KOPT-K1 (cell line): ENCODE measurements at regions not wholly inside any gene's neighbourhood (a gene's known extent, or its start where the extent isn't known, plus 50 kb on each side); places are given as distances from the start of the nearest gene placed in this dataset.

Experiments used
- H3K27ac ChIP-seq: fragments of 200-600 bp; sonication (generic); 2 replicates; pipeline ENCODE4 v1.5.1; 2016; ENCODE audit warnings: antibody characterized with exemption, mild to moderate bottlenecking, low read depth, low read length; ENCODE audit not compliant: poor library complexity, severe bottlenecking
- H3K36me3 ChIP-seq: fragments of 200-600 bp; sonication (generic); 2 replicates; pipeline ENCODE4 v1.5.1; 2017; ENCODE audit warnings: antibody characterized with exemption, mild to moderate bottlenecking, low read length, moderate library complexity; ENCODE audit not compliant: insufficient read depth
- H3K9me3 ChIP-seq: fragments of 200-600 bp; sonication (generic); 2 replicates; pipeline ENCODE4 v1.5.1; 2017; ENCODE audit warnings: antibody characterized with exemption, low read length, mild to moderate bottlenecking; ENCODE audit not compliant: insufficient read depth, poor library complexity, severe bottlenecking

DNA sequence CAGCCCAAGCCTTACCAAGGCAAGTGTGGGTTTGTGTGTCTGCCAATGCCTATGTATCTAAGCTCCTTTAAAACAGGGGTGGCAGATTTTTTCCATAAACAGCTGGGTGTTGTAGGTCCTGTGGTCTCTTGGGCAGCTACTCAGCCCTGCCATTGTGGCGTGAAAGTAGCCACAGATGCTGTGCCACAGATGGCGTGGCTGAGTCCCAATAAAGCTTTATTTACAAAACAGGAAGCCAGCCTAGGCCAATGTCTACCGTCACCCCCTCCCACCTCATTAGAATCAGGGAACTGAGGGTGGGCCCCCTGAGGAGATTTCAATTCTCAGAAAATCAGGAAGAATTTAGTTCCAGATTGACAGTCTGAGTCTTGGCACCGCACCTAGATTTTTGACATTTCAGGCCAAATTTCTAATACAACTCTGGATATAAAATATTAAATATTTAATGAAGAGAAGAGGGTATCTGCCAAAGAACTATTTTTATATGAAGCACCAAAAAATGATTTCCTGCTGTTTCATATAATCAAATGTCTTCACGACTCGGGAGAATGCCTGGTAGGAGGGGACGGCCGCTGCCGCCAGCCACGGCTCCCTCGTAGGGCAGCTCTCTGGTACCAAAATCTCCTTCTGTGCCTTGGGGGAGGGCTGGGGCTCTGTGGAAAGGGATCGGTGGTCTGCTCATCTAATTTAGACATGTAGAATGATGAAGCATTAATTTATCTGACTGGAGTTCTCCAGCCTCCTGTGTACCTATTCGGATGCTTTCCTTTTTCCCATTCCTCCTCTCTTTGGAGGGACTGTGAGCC lies 420.9 kb downstream of the IRX2 start:
- H3K36me3 ChIP-seq = no peaks in the 10 kb centered on the region
- no peak overlapping the region for H3K27ac ChIP-seq
- H3K9me3 ChIP-seq = peaks cover 4% of the 10 kb centered on the region

DNA sequence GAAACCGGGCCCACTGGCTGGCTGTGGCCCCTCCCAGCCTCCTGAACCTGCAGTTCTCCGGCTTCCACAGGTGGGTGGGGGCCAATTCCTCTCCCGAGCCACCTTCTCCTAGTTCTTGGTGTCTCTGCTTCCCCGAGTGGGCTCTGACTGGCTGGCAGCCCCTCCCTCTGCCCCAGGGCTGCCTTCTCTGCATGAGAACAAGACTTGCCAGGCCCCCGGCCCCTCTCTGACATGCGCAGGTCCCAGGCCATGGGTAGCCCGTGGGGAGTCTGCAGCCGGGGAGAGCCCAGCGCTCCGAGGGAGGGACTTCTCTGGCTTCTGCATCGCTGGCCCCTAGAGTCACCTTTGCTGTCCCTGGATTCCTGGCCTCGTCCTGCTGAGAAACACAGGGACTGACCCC lies 421.7 kb downstream of the IRX2 start:
- no peak overlapping the region for H3K27ac ChIP-seq
- peaks cover 4% of the 10 kb centered on the region for H3K9me3 ChIP-seq
- H3K36me3 ChIP-seq = no peaks in the 10 kb centered on the region

DNA sequence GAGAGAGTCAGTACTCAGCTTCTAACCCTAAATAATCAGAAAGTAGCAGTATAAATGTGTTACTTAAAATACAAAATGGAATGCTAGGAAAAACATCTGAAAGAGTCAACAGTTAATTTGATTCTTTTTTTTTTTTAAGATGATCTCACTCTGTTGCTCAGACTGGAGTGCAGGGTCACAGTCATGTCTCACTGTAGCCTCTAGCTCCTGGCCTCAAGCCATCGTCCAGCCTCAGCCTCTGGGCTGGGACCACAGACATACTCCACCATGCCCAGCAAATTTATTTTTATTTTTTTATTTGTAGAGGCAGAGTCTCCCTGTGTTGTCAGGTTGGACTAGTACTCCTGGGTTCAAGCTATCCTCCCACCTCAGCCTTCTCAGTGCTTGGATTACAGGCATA lies 424.9 kb downstream of the IRX2 start:
- H3K9me3 ChIP-seq = no peaks in the 10 kb centered on the region
- no peak overlapping the region for H3K27ac ChIP-seq
- no peaks in the 10 kb centered on the region for H3K36me3 ChIP-seq

DNA sequence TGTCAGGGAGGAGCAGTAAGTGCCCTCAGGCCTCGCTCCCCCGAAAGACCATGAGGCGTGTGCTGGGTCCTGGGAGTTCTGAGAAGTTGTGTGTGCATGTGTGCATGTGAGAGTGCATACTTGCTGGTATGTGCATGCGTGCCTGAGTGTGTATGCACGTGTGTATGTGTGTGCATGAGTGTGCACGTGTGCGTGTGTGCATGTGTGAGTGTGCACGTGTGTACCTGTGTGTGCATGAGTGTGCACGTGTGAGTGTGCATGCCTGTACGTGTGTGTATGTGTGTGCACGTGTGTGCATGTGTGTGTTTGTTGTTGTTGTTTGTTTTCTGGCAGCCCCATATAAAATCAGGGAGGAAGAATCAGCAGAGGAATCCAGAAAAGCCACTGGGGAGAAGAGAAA lies 426.7 kb downstream of the IRX2 start:
- Histone ChIP-seq H3K27ac (no peak overlapping the region), H3K36me3 (no peaks in the 10 kb centered on the region), H3K9me3 (no peaks in the 10 kb centered on the region)

DNA sequence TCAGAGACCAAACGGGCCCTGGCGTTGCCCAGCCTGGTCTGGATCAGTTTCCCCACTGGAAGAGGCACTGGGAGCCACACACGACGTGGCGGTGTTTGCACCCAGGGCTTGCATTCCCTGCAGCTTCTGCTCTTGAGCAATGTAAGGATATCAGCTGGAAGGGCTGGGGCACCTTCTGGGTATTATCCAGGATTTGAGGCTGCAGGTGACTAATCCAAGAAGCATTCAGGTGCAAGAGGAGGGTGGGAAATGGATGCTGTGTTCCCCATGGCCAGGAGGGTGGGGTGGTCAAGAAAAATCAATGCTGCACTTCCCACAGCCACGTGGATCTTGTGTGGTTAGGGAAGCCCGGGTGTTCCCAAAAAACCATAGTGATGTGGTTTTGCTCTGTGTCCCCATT lies 430.9 kb downstream of the IRX2 start:
- no peaks in the 10 kb centered on the region for H3K36me3 ChIP-seq
- H3K9me3 ChIP-seq = peaks cover 2% of the 10 kb centered on the region
- no peak overlapping the region for H3K27ac ChIP-seq

DNA sequence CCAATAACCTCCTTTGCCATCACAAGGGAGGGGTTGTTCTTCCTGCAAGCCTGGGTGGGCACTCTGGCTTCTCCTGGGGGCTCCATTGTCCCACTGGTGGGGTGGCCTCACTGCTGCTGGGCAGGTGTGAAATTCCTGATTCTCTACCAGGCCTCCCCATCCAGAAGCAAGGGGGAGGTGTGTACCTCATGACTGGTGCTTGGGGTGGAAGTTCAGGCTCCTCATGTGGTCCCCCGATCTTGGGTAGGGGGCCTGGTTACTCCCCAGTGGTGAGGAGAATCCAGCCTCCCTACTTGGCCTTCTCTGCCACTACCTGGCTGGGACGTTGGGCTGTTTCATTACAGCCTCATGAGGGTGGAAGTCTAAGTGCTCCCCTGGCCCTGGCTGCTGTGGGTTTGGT lies 433.9 kb downstream of the IRX2 start:
- Histone ChIP-seq H3K27ac (no peak overlapping the region), H3K36me3 (no peaks in the 10 kb centered on the region), H3K9me3 (peaks cover 4% of the 10 kb centered on the region)

DNA sequence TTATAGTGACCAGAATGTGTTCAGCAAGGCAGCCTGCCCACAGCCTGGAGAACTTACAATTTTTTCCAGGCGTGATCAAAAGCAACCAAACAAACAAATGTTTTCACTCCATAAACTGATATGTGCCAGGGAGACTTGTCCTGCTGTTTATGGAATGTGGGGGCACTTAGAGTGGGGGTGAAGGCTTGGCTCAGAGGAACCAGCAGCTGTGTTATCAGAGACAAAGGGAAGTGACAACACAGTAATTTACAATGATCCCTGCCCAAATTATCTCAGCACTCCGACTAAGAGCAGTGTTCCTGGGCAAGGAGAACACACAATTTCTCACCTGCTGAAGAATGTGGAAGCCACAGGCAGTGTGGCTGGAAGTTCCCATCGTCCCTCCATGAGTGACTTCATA lies 429.1 kb upstream of the IRX4 start:
- Histone ChIP-seq H3K27ac (no peak overlapping the region), H3K36me3 (no peaks in the 10 kb centered on the region), H3K9me3 (peaks cover 4% of the 10 kb centered on the region)

DNA sequence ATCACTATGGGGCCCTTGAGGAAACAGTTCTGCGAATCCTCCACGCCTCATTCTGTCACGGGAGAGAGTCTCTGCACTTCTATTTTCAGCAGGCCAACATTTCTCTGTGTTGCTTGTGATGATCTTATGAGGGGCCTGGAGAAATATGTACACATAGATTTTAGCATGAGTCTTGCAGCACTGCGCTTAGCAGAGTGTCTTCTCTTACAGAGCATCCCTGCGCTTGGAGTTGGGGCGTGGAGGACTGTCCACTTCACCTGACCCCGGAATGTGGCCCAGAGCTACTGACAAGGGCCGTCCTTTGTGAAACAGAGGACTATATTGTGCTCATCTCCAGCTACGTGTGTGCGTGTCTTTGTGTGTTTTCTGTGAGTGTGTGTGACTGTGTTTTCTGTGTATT lies 428.2 kb upstream of the IRX4 start:
- no peaks in the 10 kb centered on the region for H3K36me3 ChIP-seq
- H3K9me3 ChIP-seq = peaks cover 4% of the 10 kb centered on the region
- H3K27ac ChIP-seq = no peak overlapping the region

DNA sequence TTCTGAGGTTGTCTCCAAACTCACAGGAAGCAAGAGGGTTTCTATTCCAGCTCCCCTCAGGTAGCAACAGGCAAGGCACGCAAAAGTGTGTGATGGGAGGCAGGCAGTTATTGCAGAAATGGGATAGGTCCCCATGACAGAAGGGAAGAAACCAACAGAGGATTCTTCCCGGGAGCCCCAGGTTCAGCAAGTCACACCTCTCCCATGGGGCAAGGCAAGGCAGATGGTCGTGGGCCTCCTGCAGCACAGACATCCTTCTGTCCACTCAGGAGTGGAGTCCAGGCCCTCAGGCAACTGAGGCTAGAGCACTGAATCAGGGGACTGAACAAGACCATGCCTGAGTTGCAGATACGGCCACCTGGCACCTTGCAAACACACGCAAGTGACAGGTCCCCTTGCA lies 424.9 kb upstream of the IRX4 start:
- H3K27ac ChIP-seq = no peak overlapping the region
- H3K36me3 ChIP-seq = no peaks in the 10 kb centered on the region
- no peaks in the 10 kb centered on the region for H3K9me3 ChIP-seq

DNA sequence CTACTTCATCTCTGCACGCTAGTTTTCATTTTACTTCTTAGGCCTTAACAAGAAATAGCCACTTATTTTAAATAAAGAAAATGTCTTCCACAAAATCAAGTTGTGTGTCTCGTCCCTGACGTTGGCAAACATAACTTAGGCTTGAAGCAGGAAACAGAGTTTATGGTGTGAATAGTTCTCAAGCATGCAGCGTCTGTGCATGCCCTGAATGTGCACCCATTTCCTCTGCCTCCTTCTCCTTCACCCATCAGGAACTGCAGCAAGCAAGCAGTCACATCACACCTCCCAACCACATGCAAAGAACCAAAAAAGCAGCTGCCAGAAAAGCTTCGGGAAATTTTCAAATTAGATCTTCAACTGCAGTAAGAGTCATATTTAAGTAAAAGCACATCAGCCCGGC lies 424.0 kb upstream of the IRX4 start:
- Histone ChIP-seq H3K27ac (no peak overlapping the region), H3K36me3 (no peaks in the 10 kb centered on the region), H3K9me3 (no peaks in the 10 kb centered on the region)

DNA sequence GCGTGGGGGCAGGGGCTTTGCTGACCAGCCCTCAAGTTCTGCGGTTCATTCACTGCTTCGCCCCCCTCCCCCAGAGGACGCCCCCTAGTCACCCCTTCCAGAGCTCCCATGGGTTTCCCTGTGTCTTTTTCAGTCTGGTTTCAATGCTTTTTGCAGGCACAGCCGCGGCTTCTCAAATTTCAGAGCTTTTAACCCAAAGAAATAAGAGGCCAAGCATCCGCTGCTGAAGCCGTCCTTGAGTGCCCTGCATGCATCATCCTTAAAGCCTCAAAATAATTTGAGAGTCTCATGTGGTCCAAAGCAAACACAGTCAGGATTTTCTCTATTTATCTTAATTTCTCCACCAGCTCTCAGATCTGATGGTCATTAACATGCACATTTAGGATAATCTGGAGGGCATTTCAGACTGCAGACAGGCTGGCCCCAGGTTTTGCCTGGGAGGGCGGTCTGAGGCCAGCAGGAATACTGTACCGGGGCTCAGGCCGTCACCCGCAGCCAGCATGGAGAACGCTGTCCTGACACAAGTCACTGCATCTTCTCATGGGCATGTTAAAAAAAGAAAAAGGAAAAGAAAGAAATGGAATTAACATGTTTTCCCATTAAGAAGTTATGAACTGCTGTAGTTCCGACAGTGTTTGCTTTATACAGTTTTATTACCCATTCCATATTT lies 420.8 kb upstream of the IRX4 start:
- Histone ChIP-seq H3K27ac (no peak overlapping the region), H3K36me3 (no peaks in the 10 kb centered on the region), H3K9me3 (no peaks in the 10 kb centered on the region)

DNA sequence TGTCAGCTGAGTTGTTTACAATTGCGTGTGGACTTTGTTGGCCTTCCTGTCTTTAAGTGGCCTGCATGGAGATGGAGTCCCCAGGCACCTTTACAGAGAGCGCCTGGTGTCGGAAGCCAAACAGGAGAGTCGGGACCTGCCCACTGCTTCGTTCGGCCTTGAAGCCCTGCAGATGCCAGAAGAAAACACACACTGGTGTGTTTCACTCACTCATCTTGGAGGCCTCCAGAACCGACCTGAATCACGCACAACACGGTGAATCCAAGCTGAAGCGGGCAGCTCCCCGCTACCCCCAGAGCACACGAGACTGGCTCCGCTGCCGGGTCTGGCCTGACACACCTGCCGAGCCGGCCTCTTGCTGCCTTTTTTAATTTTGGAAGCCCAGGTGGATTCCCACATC lies 419.4 kb upstream of the IRX4 start:
- no peaks in the 10 kb centered on the region for H3K36me3 ChIP-seq
- H3K27ac ChIP-seq = no peak overlapping the region
- no peaks in the 10 kb centered on the region for H3K9me3 ChIP-seq

DNA sequence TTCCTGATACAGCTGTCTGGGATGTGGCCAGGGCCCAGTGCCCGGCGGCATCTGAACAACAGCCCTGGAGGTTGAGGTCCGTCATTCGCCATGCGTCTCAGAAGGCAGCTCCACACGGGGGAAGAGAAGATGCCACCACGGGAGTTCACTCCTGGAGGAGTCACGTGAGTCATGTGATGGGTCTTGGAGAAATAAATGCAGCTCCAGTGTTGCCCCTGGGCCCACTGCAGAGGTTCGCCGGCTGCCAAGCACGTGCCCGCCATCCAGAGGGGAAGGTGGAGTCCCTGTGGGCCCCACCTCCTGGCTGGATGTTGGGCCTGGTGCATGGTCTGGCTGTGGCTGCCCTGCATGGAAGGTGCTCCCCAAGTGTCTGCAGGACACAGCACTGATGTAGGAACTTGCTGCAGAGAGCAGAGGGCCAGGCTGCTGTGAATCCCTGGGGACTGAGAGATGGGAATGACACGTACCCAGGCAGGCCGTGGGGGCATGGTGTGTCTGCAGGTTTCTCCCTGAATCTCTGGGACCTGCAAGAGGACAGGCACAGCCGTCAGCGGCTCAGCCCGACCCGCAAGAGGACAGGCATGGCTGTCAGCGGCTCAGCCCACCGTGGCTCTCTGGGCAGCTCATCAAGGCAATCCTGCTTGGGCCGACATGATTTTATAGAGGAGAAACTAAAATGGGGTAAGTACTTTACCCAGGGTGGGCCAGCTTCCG lies 418.3 kb upstream of the IRX4 start:
- H3K36me3 ChIP-seq = no peaks in the 10 kb centered on the region
- H3K9me3 ChIP-seq = no peaks in the 10 kb centered on the region

DNA sequence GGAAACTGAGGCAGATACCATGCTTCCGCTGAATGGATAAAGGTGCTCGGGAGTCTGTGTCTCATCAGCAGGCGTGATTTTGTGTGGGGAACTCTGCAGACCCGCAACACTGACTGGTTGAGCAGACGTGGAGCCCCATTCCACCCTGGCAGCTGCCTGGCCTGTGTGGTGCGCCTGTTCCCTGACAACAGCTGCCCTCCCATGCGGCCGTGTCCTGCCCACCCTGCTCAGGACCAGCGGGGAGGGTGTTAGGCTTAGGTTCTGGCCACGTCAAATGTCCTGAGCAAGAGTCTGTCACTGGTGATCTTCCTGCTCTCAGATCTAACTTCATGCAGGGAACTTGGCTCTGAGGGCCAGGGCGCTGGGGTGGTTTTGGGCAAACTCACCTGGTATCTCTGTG lies 417.7 kb upstream of the IRX4 start:
- Histone ChIP-seq H3K27ac (no peak overlapping the region), H3K36me3 (no peaks in the 10 kb centered on the region), H3K9me3 (no peaks in the 10 kb centered on the region)

More for the DNA sequence above, 418.3 kb upstream of the IRX4 start:
- H3K27ac ChIP-seq = no peak overlapping the region

DNA sequence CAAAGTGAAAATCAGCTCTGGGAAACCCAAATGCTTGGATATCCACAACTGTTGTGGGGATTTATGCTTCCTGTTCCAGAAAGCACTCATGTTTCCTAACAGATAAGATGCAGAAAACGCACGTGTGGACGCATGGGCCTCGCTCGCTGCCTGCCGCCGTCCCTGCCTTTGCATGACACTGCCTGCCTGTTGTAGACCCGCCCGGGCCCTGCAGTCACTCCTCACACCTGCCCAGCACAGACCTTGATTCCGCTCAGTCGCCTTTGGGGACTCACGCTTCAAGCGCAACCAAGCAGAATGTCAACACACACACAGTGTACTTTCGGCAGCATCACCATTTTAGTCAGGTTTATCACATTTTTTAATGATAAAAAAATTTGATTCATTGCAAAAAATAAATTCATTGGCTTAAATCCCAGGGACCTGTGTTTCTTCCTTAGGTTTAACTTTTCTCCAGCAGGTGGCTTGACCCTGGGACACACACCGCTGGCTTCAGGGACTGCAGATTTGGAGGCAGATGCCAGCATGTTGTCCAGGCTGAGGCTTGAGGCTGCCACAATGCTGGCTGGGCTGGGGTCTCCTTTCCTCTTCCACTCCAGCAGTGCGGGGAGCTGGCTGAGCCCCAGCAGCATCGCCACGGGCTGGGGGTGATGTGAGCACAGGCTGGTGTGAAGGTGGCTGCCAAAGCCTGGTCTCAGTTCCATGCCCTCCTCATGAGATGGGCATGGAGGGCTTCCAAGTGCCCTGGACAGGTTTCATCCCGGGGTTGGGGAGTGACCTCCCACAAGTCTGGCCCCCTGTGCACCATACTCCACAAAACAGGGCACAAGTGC lies 416.9 kb upstream of the IRX4 start:
- H3K27ac ChIP-seq = no peak overlapping the region
- no peaks in the 10 kb centered on the region for H3K9me3 ChIP-seq
- H3K36me3 ChIP-seq = no peaks in the 10 kb centered on the region
